K562 (cell line): ENCODE measurements at regions not wholly inside any gene's neighbourhood (a gene's known extent, or its start where the extent isn't known, plus 50 kb on each side); places are given as distances from the start of the nearest gene placed in this dataset.

Experiments used
- ATAC-seq: fragments of 200-7000 bp; cut with Tn5 transposase; 3 replicates; pipeline ENCODE4 v1.9.1; 2020; ENCODE audit warnings: moderate library complexity
- BruUV-seq: library from RNA; stranded (reverse); fragments of 400-500 nt; replicated peaks from 2 replicates; lab custom pipeline; 2021; lab: Mats Ljungman, UMichigan
- CTCF ChIA-PET: fragments of 300-600 bp; formaldehyde crosslinking; extraction: SDS; loops from one replicate; lab custom pipeline; 2021; ENCODE audit warnings: low intra/inter-chr PET ratio; lab: Yijun Ruan, JAX
- POLR2A ChIA-PET: fragments of 300-600, 350-650 bp; sonication (Branson Sonifier 250); formaldehyde crosslinking; extraction: SDS; loops from one replicate; lab custom pipeline; 2021; ENCODE audit warnings: antibody characterized with exemption, inconsistent platforms; lab: Yijun Ruan, JAX
- DNase-seq, 4 experiments: peaks; one replicate each; pipeline versions ENCODE4 v3.0.0 to v3.0.0-alpha.2; 2011 to 2018; ENCODE audit warnings: low spot score in 3 of 4, mixed read lengths in 3 of 4; ENCODE audit errors: extremely low read depth in 1 of 4
- FAIRE-seq: peaks from 2 replicates; lab custom pipeline; 2011; peaks lifted over from hg19 to GRCh38; lab: Jason Lieb, UNC
- H2AFZ ChIP-seq: 2 replicates; pipeline ENCODE4 v1.6.0; 2011; ENCODE audit warnings: low read depth, low read length, control low read depth, inconsistent platforms
- H3K27ac ChIP-seq: fragments of 200-600 bp; 3 replicates; pipeline ENCODE4 v1.8.0; 2011; ENCODE audit warnings: low read depth, mild to moderate bottlenecking, control low read depth, inconsistent platforms, low read length, moderate library complexity, mixed read lengths; ENCODE audit errors: extremely low read depth
- H3K27me3 ChIP-seq, 2 experiments: fragments of 300-600 bp in 1 of 2; 2 replicates in 1 of 2; 3 replicates in 1 of 2; pipeline versions ENCODE4 v1.6.0 to v1.8.0; 2011; ENCODE audit warnings: inconsistent platforms in 2 of 2, low read length in 2 of 2, mild to moderate bottlenecking in 1 of 2, mixed read lengths in 1 of 2, moderate library complexity in 1 of 2; ENCODE audit not compliant: control insufficient read depth in 2 of 2, insufficient read depth in 2 of 2
- H3K36me3 ChIP-seq: fragments of 300-600 bp; 3 replicates; pipeline ENCODE4 v1.8.0; 2011; ENCODE audit warnings: mild to moderate bottlenecking, low read length, inconsistent platforms; ENCODE audit not compliant: control insufficient read depth, insufficient read depth
- H3K4me1 ChIP-seq, 2 experiments: fragments of 200-600 bp in 1 of 2; replicated peaks in 1 of 2; 2 replicates in 1 of 2; 3 replicates in 1 of 2; pipeline versions ENCODE4 v1.5.1 to v1.8.0; 2011; ENCODE audit warnings: inconsistent platforms in 2 of 2, low read length in 2 of 2, mild to moderate bottlenecking in 1 of 2, mixed read lengths in 1 of 2, moderate library complexity in 1 of 2; ENCODE audit not compliant: control insufficient read depth in 2 of 2, insufficient read depth in 2 of 2
- H3K4me2 ChIP-seq: 2 replicates; pipeline ENCODE4 v1.6.1; 2011; ENCODE audit warnings: low read length, control low read depth, inconsistent platforms, mixed read lengths; ENCODE audit not compliant: insufficient read depth
- H3K4me3 ChIP-seq: fragments of 200-600 bp; sonication (generic), shearing (Covaris generic); 2 replicates; pipeline ENCODE4 v1.5.1; 2016; ENCODE audit warnings: control low read depth, inconsistent platforms
- H3K79me2 ChIP-seq: fragments of 200-600 bp; 3 replicates; pipeline ENCODE4 v1.8.0; 2011; ENCODE audit warnings: low read length, inconsistent platforms; ENCODE audit not compliant: control insufficient read depth, insufficient read depth
- H3K9ac ChIP-seq, 2 experiments: 2 replicates each; pipeline versions ENCODE4 v1.6.0 to v1.6.1; 2011; ENCODE audit warnings: low read depth in 2 of 2, low read length in 2 of 2, control low read depth in 1 of 2, inconsistent platforms in 1 of 2, mild to moderate bottlenecking in 1 of 2, mixed read lengths in 1 of 2; ENCODE audit not compliant: insufficient read depth in 1 of 2
- H3K9me1 ChIP-seq: one replicate; pipeline ENCODE4 v1.6.0; 2011; ENCODE audit warnings: inconsistent platforms, mild to moderate bottlenecking, low read length, moderate library complexity; ENCODE audit not compliant: control insufficient read depth, insufficient read depth
- H3K9me3 ChIP-seq: replicated peaks from 2 replicates; pipeline ENCODE4 v1.5.1; 2011; ENCODE audit warnings: low read depth, low read length, inconsistent platforms; ENCODE audit not compliant: control insufficient read depth, insufficient read depth
- H4K20me1 ChIP-seq: replicated peaks from 2 replicates; pipeline ENCODE4 v1.6.1; 2011; ENCODE audit warnings: low read length, inconsistent platforms, mixed read lengths; ENCODE audit not compliant: control insufficient read depth, insufficient read depth
- ARID3A ChIP-seq: IDR thresholded peaks from 2 replicates; pipeline ENCODE4 v1.6.1; 2012; ENCODE audit warnings: low read depth, low read length, improper control_type of control experiment, borderline replicate concordance
- CEBPG ChIP-seq, 3 experiments: fragments of 200-800 bp in 1 of 3; sonication (Bioruptor generic) in 1 of 3; sonication (generic) in 1 of 3; formaldehyde crosslinking in 1 of 3; IDR thresholded peaks in 2 of 3; conservative IDR thresholded peaks in 1 of 3; 2 replicates each; pipeline versions ENCODE4 v1.6.1 to v1.8.0; 2016 to 2022; ENCODE audit warnings: missing compliant biosample characterization in 2 of 3, missing genetic modification characterization in 2 of 3, mild to moderate bottlenecking in 1 of 3, missing genetic modification reagents in 1 of 3
- HLTF ChIP-seq: fragments of 450-650 bp; IDR thresholded peaks from 2 replicates; pipeline ENCODE4 v1.6.1; 2016
- KDM2B ChIP-seq: fragments of 250-450 bp; sonication (Bioruptor Pico); IDR thresholded peaks from 2 replicates; pipeline ENCODE4 v1.8.0; 2021; ENCODE audit warnings: mild to moderate bottlenecking, moderate library complexity
- MEIS2 ChIP-seq: fragments of 450-650 bp; IDR thresholded peaks from 2 replicates; pipeline ENCODE4 v1.6.1; 2014; ENCODE audit warnings: mild to moderate bottlenecking; ENCODE audit not compliant: partially characterized antibody
- PPARD ChIP-seq: fragments of 250-450 bp; sonication (Bioruptor Pico); IDR thresholded peaks from 2 replicates; pipeline ENCODE4 v1.8.0; 2022; ENCODE audit warnings: inconsistent platforms, mild to moderate bottlenecking, moderate library complexity
- ZBTB34 ChIP-seq: fragments of 250-450 bp; sonication (Bioruptor Pico); IDR thresholded peaks from 2 replicates; pipeline ENCODE4 v1.8.0; 2021; ENCODE audit warnings: mild to moderate bottlenecking, moderate library complexity
- ZC3H8 ChIP-seq: fragments of 450-650 bp; IDR thresholded peaks from 2 replicates; pipeline ENCODE4 v1.6.1; 2017
- WGBS: fragments of 100-300 bp; shearing (Covaris generic); methylation state at CpG from one replicate; pipeline ENCODE4 v1.1.6; 2016; ENCODE audit warnings: low coverage, mixed read lengths; ENCODE audit not compliant: insufficient coverage; ENCODE audit errors: missing lambda C conversion rate; 5-methylcytosine and 5-hydroxymethylcytosine counted together
- in situ Hi-C: fragments of 300-500 bp; cut with MboI; formaldehyde crosslinking; loops from 4 replicates; pipeline ENCODE4 v1.15.0; 2018; ENCODE audit warnings: inconsistent platforms, mixed read lengths
- intact Hi-C: fragments of 100-400 bp; cut with micrococcal nuclease; formaldehyde crosslinking; loops from 2 replicates; pipeline ENCODE4 v1.14.2; 2022

- TF ChIP-seq MEIS2 (no peak), HLTF (no peak), ZC3H8 (no peak), ZBTB34 (CRISPR knock-in tag) (no peak)
These were observed 1499.6 kb downstream of the EFNA5 start (continued) for GRCh38 chr5:106171132-106171531.

GRCh38 chr5:106167766-106168165 is 1503.0 kb downstream of the EFNA5 start:
- no peak overlapping the region for H3K4me2 ChIP-seq
- peaks cover 2% of the 10 kb centered on the region; the same call in 1 of the 2 replicates for H3K9me3 ChIP-seq
- no TSS peak for BruUV-seq
- no peak overlapping the region for H3K27ac ChIP-seq
- H3K27me3 ChIP-seq = no peaks in the 10 kb centered on the region
- no peak overlapping the region for H3K4me3 ChIP-seq
- no peaks in the 10 kb centered on the region for H3K4me1 ChIP-seq
- no peak for ATAC-seq
- CTCF ChIA-PET = no interaction called here
- intact Hi-C loops = no loop called here
- H3K79me2 ChIP-seq = no peaks in the 10 kb centered on the region
- TF ChIP-seq PPARD = no peak
- no peak for TF ChIP-seq CEBPG (CRISPR knock-in tag; IDR thresholded peaks at IDR 0.05)
- TF ChIP-seq CEBPG (tag; conservative IDR thresholded peaks at IDR 0.05 in 1 of 2, IDR thresholded peaks at IDR 0.05 in 1 of 2) = no peak
- TF ChIP-seq ARID3A = no peak
- no peak for TF ChIP-seq KDM2B
- TF ChIP-seq, all 486 proteins: peak for 0
- Histone ChIP-seq H4K20me1 (no peaks in the 10 kb centered on the region), H3K9ac (no peak overlapping the region), H3K36me3 (no peaks in the 10 kb centered on the region), H3K9me1 (no peaks in the 10 kb centered on the region), H2AFZ (no peak overlapping the region)
- POLR2A ChIA-PET = no interaction called here
- FAIRE-seq (no peak), DNase-seq (no peak)
- WGBS = 0% methylated on average over 1 of the region's 1 CpG
- in situ Hi-C loops = no loop called here
